Activated CD8-positive, alpha-beta memory T cell treated with anti-CD3 and anti-CD28 coated beads, Interleukin-2, amount 10 ng/mL, durations not matched to agents 7 days and 5 days (primary cell): ENCODE measurements at regions not wholly inside any gene's neighbourhood (a gene's known extent, or its start where the extent isn't known, plus 50 kb on each side); places are given as distances from the start of the nearest gene placed in this dataset.

Experiments used
- ATAC-seq: fragments of 150-1000 bp; cut with Tn5 transposase; one replicate; pipeline ENCODE4 v1.10.0; 2021; ENCODE audit warnings: moderate library complexity
- CTCF ChIA-PET: fragments of 350-600 bp; sonication (Branson Sonifier 250); formaldehyde crosslinking; loops from one replicate; lab custom pipeline; 2021; ENCODE audit warnings: antibody characterized with exemption; lab: Charles Lee
- DNase-seq: peaks from one replicate; pipeline ENCODE4 v3.0.0-alpha.2; 2020
- H3K27ac Mint-ChIP-seq: one replicate; pipeline ENCODE4 v1.8.0; 2021; ENCODE audit warnings: mild to moderate bottlenecking, mixed read lengths
- H3K27me3 Mint-ChIP-seq: one replicate; pipeline ENCODE4 v1.8.0; 2021; ENCODE audit warnings: mixed read lengths
- H3K36me3 Mint-ChIP-seq: one replicate; pipeline ENCODE4 v1.8.0; 2021; ENCODE audit warnings: mild to moderate bottlenecking, mixed read lengths
- H3K4me1 Mint-ChIP-seq: one replicate; pipeline ENCODE4 v1.8.0; 2021; ENCODE audit warnings: mixed read lengths
- H3K4me3 Mint-ChIP-seq: one replicate; pipeline ENCODE4 v1.8.0; 2021; ENCODE audit warnings: mild to moderate bottlenecking, moderate library complexity, mixed read lengths
- H3K9me3 Mint-ChIP-seq: one replicate; pipeline ENCODE4 v1.8.0; 2022; ENCODE audit warnings: low read depth, mixed read lengths

DNA sequence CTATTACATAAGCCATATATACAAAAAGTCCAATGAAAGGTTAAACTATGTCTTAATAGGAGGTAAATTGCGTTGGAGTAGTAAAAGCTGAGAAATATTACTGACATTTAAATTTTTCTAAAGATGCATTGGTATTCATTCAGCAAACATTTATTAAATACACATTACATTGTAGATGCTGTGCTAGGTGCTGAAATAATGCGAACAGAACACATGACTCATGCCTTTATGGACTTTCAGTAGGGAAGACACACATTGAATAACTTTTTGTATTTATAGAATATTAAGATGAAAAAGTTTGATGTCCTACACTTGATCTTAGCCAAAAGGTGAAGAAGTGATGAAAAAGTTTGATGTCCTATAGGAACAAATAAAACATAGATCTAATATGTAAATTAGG is 871.1 kb upstream of the SLIT2 start:
- DNase-seq (no peak), ATAC-seq (no peak)
- no peaks in the 10 kb centered on the region for H3K27me3 Mint-ChIP-seq
- H3K9me3 Mint-ChIP-seq, result peaks cover 11% of the 10 kb centered on the region
- H3K36me3 Mint-ChIP-seq, result no peaks in the 10 kb centered on the region
- H3K4me1 Mint-ChIP-seq, result no peaks in the 10 kb centered on the region
- no peak overlapping the region for H3K4me3 Mint-ChIP-seq
- H3K27ac Mint-ChIP-seq, result no peak overlapping the region
- CTCF ChIA-PET, result no interaction called here

DNA sequence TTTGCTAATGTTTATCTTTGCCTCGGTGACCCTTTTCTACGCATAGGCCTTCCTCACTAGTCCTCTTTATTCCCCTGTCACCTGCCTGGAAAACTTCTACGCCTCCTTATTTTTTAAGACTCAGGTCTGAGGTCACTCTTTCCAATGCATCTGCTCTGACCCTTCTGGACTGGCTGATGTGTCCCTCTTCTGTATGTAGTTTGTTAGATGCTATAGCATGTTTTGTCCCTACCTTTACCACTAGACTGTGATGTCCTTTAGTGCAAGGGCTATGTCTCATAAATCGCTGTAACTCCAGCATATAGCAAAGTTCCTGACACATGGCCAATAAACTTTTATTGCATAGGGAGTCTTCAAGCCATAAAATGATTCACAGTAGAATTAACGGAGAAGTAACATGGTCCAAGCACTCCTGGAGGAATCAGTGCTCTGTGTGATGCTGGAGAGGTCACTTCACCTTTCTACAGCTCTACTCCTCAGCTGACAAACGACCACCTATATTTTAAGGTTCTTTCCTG is 872.5 kb upstream of the SLIT2 start:
- ATAC-seq, result no peak
- Mint-ChIP-seq H3K9me3 (peaks cover 4% of the 10 kb centered on the region), H3K36me3 (no peaks in the 10 kb centered on the region), H3K27ac (no peak overlapping the region), H3K27me3 (no peaks in the 10 kb centered on the region), H3K4me1 (no peaks in the 10 kb centered on the region), H3K4me3 (no peak overlapping the region)
- DNase-seq, result no peak
- CTCF ChIA-PET, result no interaction called here

GRCh38 chr4:19375931-19376330 is 875.8 kb upstream of the SLIT2 start:
- H3K27ac Mint-ChIP-seq, result no peak overlapping the region
- no peaks in the 10 kb centered on the region for H3K27me3 Mint-ChIP-seq
- DNase-seq, result no peak
- peaks cover 8% of the 10 kb centered on the region for H3K9me3 Mint-ChIP-seq
- no peak for ATAC-seq
- no peaks in the 10 kb centered on the region for H3K4me1 Mint-ChIP-seq
- H3K36me3 Mint-ChIP-seq, result no peaks in the 10 kb centered on the region
- CTCF ChIA-PET, result no interaction called here
- H3K4me3 Mint-ChIP-seq, result no peak overlapping the region

DNA sequence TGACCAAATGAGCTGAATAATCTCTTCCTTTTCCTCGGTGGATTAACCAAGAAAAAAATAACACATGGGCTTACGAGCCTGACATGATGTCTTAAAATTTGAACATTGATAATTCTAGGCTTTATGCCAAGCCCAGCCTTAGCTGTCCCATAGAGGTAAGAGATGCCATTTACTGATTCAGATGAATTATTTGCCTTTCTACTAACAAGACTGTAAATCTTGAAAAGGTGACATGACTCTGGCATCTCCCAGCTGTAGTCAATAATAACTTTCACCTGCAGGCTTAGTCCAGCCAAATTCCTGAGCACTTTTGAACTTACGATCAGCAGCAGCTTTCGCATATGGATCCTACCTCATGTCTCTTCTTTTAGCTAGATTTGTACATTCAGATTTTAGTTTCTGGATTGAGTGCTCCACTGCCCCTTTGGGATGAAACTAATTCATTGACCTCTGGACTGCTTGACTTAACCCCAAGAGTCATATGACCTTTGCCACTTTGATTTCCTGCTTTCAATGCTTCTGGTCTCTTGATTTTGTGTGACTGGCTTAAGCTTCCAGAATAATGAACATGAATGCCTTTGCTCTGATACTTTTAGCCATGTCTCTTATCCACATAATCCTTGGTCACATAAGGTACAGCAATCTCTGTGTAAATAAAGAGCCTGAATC is 876.4 kb upstream of the SLIT2 start:
- Mint-ChIP-seq H3K4me3 (no peak overlapping the region), H3K36me3 (no peaks in the 10 kb centered on the region), H3K4me1 (no peaks in the 10 kb centered on the region)

GRCh38 chr4:19372390-19372789 is 879.3 kb upstream of the SLIT2 start:
- no peak overlapping the region for H3K27ac Mint-ChIP-seq
- peaks cover 6% of the 10 kb centered on the region for H3K9me3 Mint-ChIP-seq
- H3K4me3 Mint-ChIP-seq, result no peak overlapping the region
- H3K4me1 Mint-ChIP-seq, result no peaks in the 10 kb centered on the region
- no peaks in the 10 kb centered on the region for H3K36me3 Mint-ChIP-seq
- no peak for ATAC-seq
- no peak for DNase-seq
- H3K27me3 Mint-ChIP-seq, result no peaks in the 10 kb centered on the region
- CTCF ChIA-PET, result no interaction called here

More for the DNA sequence above, 876.4 kb upstream of the SLIT2 start:
- H3K9me3 Mint-ChIP-seq, result peaks cover 6% of the 10 kb centered on the region
- no peak for DNase-seq
- no peak overlapping the region for H3K27ac Mint-ChIP-seq
- CTCF ChIA-PET, result no interaction called here
- H3K27me3 Mint-ChIP-seq, result no peaks in the 10 kb centered on the region
- ATAC-seq, result no peak

- no peaks in the 10 kb centered on the region for H3K27me3 Mint-ChIP-seq
- peaks cover 6% of the 10 kb centered on the region for H3K9me3 Mint-ChIP-seq
- CTCF ChIA-PET, result no interaction called here
- ATAC-seq, result no peak
- no peak overlapping the region for H3K4me3 Mint-ChIP-seq
- DNase-seq, result no peak
- H3K27ac Mint-ChIP-seq, result no peak overlapping the region
- no peaks in the 10 kb centered on the region for H3K4me1 Mint-ChIP-seq
- H3K36me3 Mint-ChIP-seq, result no peaks in the 10 kb centered on the region
These were observed 882.9 kb upstream of the SLIT2 start for GRCh38 chr4:19368800-19369199.

- DNase-seq (no peak), ATAC-seq (no peak)
- H3K4me1 Mint-ChIP-seq, result no peaks in the 10 kb centered on the region
- H3K9me3 Mint-ChIP-seq, result peaks cover 4% of the 10 kb centered on the region
- no peak overlapping the region for H3K4me3 Mint-ChIP-seq
- H3K36me3 Mint-ChIP-seq, result no peaks in the 10 kb centered on the region
- no peaks in the 10 kb centered on the region for H3K27me3 Mint-ChIP-seq
- CTCF ChIA-PET, result no interaction called here
- H3K27ac Mint-ChIP-seq, result no peak overlapping the region
These were observed 884.8 kb upstream of the SLIT2 start for GRCh38 chr4:19366916-19367315.

DNA sequence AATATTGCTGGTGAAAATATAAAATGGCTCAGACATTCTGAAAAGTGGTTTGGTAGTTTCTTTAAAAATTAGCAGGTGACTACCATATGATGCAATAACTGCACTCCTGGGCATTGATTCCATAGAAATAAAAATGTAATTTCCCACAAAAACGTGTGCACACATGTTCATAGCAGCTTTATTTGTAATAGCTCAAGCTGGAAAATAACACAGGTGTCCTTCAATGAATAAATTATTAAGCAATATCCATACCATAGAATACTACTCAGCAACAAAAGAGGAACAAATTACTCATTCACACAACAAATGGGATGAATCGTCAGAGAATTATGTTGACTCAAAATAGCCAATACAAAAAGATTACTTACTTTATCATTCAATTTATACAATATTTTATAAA is 893.7 kb upstream of the SLIT2 start:
- ATAC-seq (no peak), DNase-seq (no peak)
- Mint-ChIP-seq H3K27me3 (no peaks in the 10 kb centered on the region), H3K9me3 (peaks cover 7% of the 10 kb centered on the region), H3K4me1 (no peaks in the 10 kb centered on the region), H3K36me3 (no peaks in the 10 kb centered on the region), H3K27ac (no peak overlapping the region), H3K4me3 (no peak overlapping the region)
- CTCF ChIA-PET, result no interaction called here

DNA sequence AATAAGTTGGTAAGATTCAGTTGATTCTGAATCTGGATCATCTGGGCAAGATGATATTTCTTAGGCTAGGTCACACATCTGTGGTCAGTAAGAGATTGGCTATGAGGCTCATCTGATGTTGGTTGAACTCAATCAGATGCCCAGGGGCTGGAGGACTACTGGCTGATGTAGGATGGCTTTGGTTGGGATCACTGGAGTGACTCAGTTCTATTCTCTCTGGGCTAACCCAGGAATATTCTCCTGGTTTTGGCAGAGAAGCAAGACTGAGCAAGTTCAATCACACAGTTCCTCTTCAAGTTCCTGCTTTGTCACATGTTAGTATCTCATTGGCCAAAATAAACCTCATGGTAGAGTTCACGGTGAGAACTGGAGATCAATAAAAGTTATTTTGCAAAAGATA is 902.3 kb upstream of the SLIT2 start:
- CTCF ChIA-PET, result no interaction called here
- no peak overlapping the region for H3K27ac Mint-ChIP-seq
- H3K27me3 Mint-ChIP-seq, result no peaks in the 10 kb centered on the region
- DNase-seq (no peak), ATAC-seq (no peak)
- H3K36me3 Mint-ChIP-seq, result no peaks in the 10 kb centered on the region
- peaks cover 11% of the 10 kb centered on the region for H3K9me3 Mint-ChIP-seq
- no peaks in the 10 kb centered on the region for H3K4me1 Mint-ChIP-seq
- H3K4me3 Mint-ChIP-seq, result no peak overlapping the region

GRCh38 chr4:19348746-19349145 is 903.0 kb upstream of the SLIT2 start:
- CTCF ChIA-PET, result no interaction called here
- Mint-ChIP-seq H3K27ac (no peak overlapping the region), H3K4me3 (no peak overlapping the region), H3K4me1 (no peaks in the 10 kb centered on the region), H3K27me3 (no peaks in the 10 kb centered on the region), H3K36me3 (no peaks in the 10 kb centered on the region), H3K9me3 (peaks cover 11% of the 10 kb centered on the region)
- ATAC-seq, result no peak
- DNase-seq, result no peak

- Mint-ChIP-seq H3K9me3 (peaks cover 10% of the 10 kb centered on the region), H3K4me3 (no peak overlapping the region), H3K27me3 (no peaks in the 10 kb centered on the region), H3K4me1 (no peaks in the 10 kb centered on the region), H3K36me3 (no peaks in the 10 kb centered on the region), H3K27ac (no peak overlapping the region)
- ATAC-seq (no peak), DNase-seq (no peak)
- CTCF ChIA-PET, result no interaction called here
These were observed 905.1 kb upstream of the SLIT2 start for GRCh38 chr4:19346636-19347035.

DNA sequence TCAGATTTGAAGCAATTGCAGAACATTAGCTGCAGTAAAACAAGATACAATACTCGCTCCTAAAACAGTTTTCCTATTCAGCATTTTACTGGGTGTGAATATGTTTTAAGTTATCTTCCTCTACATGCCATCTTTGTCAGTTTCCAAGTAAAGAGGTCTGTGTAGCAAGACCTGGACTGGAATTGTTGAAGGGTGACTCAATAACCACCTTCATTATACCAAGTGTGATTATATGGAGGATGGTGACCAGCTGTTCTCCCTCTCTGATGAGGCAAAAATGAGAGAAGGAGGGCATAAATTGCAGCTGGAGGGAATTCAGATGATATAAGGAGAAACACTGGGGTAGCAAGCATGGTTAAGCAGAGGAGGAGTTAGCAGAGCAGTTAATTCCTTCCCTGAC is 922.1 kb upstream of the SLIT2 start:
- H3K9me3 Mint-ChIP-seq, result peaks cover 11% of the 10 kb centered on the region
- DNase-seq (no peak), ATAC-seq (no peak)
- H3K27ac Mint-ChIP-seq, result no peak overlapping the region
- H3K36me3 Mint-ChIP-seq, result no peaks in the 10 kb centered on the region
- H3K4me3 Mint-ChIP-seq, result no peak overlapping the region
- no peaks in the 10 kb centered on the region for H3K4me1 Mint-ChIP-seq
- CTCF ChIA-PET, result no interaction called here
- no peaks in the 10 kb centered on the region for H3K27me3 Mint-ChIP-seq

DNA sequence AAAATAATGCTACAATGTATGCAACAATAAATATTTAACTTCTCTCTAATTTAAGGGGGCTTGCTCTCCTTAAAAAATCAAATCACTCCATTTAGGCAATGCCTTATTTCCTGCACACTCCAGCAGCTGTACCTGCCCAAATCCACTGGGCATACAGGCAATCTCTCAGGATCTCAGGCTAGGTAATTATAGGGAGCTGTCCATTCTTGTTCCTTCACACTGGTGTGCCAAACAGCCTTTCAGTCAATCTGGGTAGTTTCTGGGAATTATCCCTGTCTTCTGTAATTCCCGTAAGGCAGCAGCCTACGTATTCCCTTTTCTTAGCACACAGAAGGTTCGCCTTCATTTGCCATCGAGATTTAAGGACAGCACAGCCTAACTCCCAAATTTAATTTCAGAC is 922.6 kb upstream of the SLIT2 start:
- no peak for DNase-seq
- no peaks in the 10 kb centered on the region for H3K4me1 Mint-ChIP-seq
- no peaks in the 10 kb centered on the region for H3K36me3 Mint-ChIP-seq
- CTCF ChIA-PET, result no interaction called here
- H3K27me3 Mint-ChIP-seq, result no peaks in the 10 kb centered on the region
- ATAC-seq, result no peak
- H3K27ac Mint-ChIP-seq, result no peak overlapping the region
- peaks cover 8% of the 10 kb centered on the region for H3K9me3 Mint-ChIP-seq
- H3K4me3 Mint-ChIP-seq, result no peak overlapping the region

DNA sequence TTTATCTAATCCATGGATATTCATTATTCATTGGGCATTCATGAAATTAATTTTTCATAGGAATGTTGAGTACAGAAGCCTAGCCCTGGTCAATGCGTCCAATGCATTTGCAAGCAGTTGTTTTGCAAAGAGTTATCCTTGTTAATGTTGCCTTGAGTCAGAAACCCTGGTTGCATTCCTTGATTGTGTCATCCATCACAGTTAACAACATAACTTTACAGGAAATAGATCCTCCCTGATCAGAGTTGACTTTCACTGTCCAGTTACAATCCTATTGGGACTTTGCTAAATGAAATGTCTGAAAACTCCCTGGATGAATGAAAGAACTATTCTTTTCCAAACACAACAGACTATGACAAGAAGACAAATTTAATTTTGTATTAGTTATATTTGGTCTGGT is 924.3 kb upstream of the SLIT2 start:
- DNase-seq (no peak), ATAC-seq (no peak)
- CTCF ChIA-PET, result no interaction called here
- Mint-ChIP-seq H3K9me3 (peaks cover 8% of the 10 kb centered on the region), H3K4me1 (no peaks in the 10 kb centered on the region), H3K4me3 (no peak overlapping the region), H3K27me3 (no peaks in the 10 kb centered on the region), H3K27ac (no peak overlapping the region), H3K36me3 (no peaks in the 10 kb centered on the region)

GRCh38 chr4:19324184-19324583 is 927.5 kb upstream of the SLIT2 start:
- CTCF ChIA-PET, result no interaction called here
- Mint-ChIP-seq H3K4me3 (no peak overlapping the region), H3K27me3 (no peaks in the 10 kb centered on the region), H3K36me3 (no peaks in the 10 kb centered on the region), H3K27ac (no peak overlapping the region), H3K9me3 (peaks cover 6% of the 10 kb centered on the region), H3K4me1 (no peaks in the 10 kb centered on the region)
- ATAC-seq (no peak), DNase-seq (no peak)
